ENCODE measurements at regions not wholly inside any gene's neighbourhood (a gene's known extent, or its start where the extent isn't known, plus 50 kb on each side); places are given as distances from the start of the nearest gene placed in this dataset.
A peak's percentile ranks its signal among the peaks of the same experiment; 100 is the strongest.

DNA sequence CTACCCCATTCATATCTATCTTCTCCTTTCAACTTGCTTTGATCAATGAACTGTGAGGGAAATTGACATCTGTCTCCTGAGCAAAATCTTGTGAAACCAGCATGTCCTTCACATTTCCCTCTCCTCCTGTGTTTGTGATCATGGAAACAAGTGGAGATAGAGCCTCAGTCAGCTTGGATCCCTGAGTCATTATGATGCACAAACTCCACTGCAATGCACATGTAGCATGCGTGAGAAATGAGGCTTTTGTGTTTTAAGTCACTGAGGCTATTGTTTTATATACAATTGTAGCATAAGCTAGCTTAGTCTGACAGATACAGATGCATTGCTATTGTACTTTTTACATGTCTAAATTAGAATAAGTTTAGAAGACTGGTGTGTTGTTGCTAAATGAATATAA lies 85.2 kb upstream of the HNMT start:
- no CpG with 5 or more reads among the region's 1 CpG for WGBS (ENCODE audit: insufficient coverage, low lambda C conversion rate)
- no peaks in the 10 kb centered on the region for H3K4me1 ChIP-seq (ENCODE audit: control insufficient read depth, insufficient read depth, low read length)
- peaks cover 2% of the 10 kb centered on the region for H3K9me3 ChIP-seq (ENCODE audit: control insufficient read depth, low read depth, low read length)

DNA sequence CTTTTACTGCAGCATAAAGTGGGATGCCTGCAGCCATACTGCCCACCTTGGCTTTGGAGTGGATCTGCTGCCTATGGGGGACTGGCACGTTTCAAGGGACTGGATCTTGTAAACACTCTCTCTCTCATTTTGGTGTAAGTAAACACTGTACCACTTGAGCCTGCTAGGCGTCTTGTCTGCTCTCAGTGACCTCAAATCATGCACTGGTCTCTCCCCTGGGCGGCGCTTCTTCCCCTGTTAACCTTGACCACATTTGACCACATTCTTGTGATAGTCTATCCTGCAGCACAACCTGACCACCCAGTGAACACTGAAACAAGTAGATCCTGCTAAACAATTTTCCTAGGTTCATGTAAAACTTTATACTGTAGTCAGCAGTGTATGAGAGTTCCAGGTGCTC lies 82.6 kb upstream of the HNMT start:
- DNase-seq, result no peak
- WGBS (ENCODE audit: insufficient coverage, low lambda C conversion rate), result no CpG with 5 or more reads among the region's 4 CpGs

More for the DNA sequence above, 85.2 kb upstream of the HNMT start:
- Histone ChIP-seq H3K36me3 (ENCODE audit: control insufficient read depth, insufficient read depth, low read length) (no peaks in the 10 kb centered on the region), H3K27me3 (ENCODE audit: control insufficient read depth, insufficient read depth, low read length) (no peaks in the 10 kb centered on the region), H3K27ac (ENCODE audit: low read length) (no peak overlapping the region), H3K4me3 (ENCODE audit: low read length) (no peak overlapping the region)
- DNase-seq, result no peak

DNA sequence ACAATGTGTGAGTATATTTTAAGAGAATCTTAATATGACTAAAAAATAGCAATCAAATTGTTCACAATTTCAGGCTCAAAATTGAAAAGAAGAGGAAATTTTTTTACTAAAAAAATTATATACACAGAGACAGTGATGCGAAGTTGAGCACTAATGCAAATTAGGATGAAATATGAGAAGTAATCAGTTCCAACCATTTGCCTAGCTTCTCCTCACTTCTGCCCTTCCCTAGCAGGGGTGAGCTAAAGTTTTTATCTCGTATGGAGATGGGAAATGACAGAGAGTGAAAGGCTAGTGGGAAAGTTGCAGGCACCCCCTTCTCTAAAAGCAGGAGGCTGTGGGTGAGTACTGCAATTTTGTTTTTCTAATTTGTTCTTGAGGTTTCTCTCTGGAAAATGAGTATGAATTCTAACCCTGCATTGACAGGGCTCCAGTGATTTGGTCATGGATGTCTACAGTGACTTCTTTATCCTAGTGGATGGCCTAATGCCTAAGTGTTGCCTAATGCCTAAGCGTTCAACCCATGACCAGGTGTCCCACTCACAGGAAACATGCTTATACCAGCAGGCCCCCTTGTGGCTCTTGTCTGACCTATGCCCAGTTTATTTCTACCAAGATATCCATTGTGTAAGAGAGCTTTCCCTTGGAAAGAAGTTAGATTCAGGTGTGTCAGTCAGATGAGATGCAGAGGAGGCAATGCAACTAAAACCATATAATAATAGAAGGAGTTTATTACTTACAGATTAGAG lies 78.0 kb upstream of the HNMT start:
- Histone ChIP-seq H3K36me3 (ENCODE audit: control insufficient read depth, insufficient read depth, low read length) (no peaks in the 10 kb centered on the region), H3K4me1 (ENCODE audit: control insufficient read depth, insufficient read depth, low read length) (no peaks in the 10 kb centered on the region), H3K27me3 (ENCODE audit: control insufficient read depth, insufficient read depth, low read length) (no peaks in the 10 kb centered on the region), H3K27ac (ENCODE audit: low read length) (no peak overlapping the region), H3K9me3 (ENCODE audit: control insufficient read depth, low read depth, low read length) (no peaks in the 10 kb centered on the region), H3K4me3 (ENCODE audit: low read length) (no peak overlapping the region)
- DNase-seq, result peak; percentile 42 to 65
- no CpG with 5 or more reads among the region's 3 CpGs for WGBS (ENCODE audit: insufficient coverage, low lambda C conversion rate)

More for the DNA sequence above, 82.6 kb upstream of the HNMT start:
- Histone ChIP-seq H3K9me3 (ENCODE audit: control insufficient read depth, low read depth, low read length) (peaks cover 2% of the 10 kb centered on the region), H3K27me3 (ENCODE audit: control insufficient read depth, insufficient read depth, low read length) (no peaks in the 10 kb centered on the region), H3K27ac (ENCODE audit: low read length) (no peak overlapping the region), H3K36me3 (ENCODE audit: control insufficient read depth, insufficient read depth, low read length) (no peaks in the 10 kb centered on the region), H3K4me3 (ENCODE audit: low read length) (no peak overlapping the region), H3K4me1 (ENCODE audit: control insufficient read depth, insufficient read depth, low read length) (no peaks in the 10 kb centered on the region)

DNA sequence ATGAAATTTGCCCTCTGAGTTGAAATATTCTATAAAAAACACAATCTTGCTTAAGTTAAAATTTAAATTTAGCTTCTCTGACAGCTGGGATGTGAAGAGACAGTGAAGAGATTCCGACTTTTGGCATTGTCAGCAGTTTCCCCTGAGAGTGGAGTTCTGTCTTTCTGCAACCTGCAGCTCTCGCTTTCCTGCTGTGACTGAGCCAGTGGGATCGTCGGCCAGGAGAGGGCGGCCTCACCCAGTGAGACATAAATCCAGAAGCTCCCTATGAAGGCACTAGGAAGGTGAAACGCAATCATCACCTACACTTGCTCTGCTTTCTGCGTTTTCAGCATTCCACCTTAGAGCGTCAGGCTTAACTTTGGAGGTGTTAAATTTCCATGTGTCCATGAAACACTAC lies 75.4 kb upstream of the HNMT start:
- H3K4me3 ChIP-seq (ENCODE audit: low read length), result no peak overlapping the region
- H3K36me3 ChIP-seq (ENCODE audit: control insufficient read depth, insufficient read depth, low read length), result no peaks in the 10 kb centered on the region
- H3K4me1 ChIP-seq (ENCODE audit: control insufficient read depth, insufficient read depth, low read length), result no peaks in the 10 kb centered on the region
- H3K27ac ChIP-seq (ENCODE audit: low read length), result no peak overlapping the region
- no peaks in the 10 kb centered on the region for H3K27me3 ChIP-seq (ENCODE audit: control insufficient read depth, insufficient read depth, low read length)
- no CpG with 5 or more reads among the region's 8 CpGs for WGBS (ENCODE audit: insufficient coverage, low lambda C conversion rate)
- no peaks in the 10 kb centered on the region for H3K9me3 ChIP-seq (ENCODE audit: control insufficient read depth, low read depth, low read length)
- peak in 1 of 2 donors; percentile 45 for DNase-seq

DNA sequence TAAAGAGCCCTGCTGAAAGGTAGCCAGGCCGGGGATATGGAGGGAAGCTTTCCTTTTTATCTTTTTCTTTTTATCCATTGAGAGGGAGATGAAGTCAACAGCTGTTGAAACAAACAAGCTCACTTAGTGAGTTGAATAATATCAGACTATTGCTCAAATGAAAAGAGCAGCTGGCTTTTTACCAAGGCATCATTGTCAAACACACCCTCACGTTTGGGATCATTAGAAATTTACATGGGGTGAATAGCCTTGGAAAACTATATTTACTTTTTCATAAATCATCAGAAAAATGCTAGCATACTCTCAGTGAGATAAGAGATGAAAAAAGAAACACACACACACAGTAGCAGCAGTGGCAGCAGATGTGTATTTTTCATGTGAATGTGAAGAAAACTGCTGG lies 71.5 kb upstream of the HNMT start:
- Histone ChIP-seq H3K27me3 (ENCODE audit: control insufficient read depth, insufficient read depth, low read length) (no peaks in the 10 kb centered on the region), H3K36me3 (ENCODE audit: control insufficient read depth, insufficient read depth, low read length) (no peaks in the 10 kb centered on the region), H3K9me3 (ENCODE audit: control insufficient read depth, low read depth, low read length) (no peaks in the 10 kb centered on the region), H3K27ac (ENCODE audit: low read length) (no peak overlapping the region), H3K4me1 (ENCODE audit: control insufficient read depth, insufficient read depth, low read length) (no peaks in the 10 kb centered on the region), H3K4me3 (ENCODE audit: low read length) (no peak overlapping the region)
- DNase-seq, result no peak
- WGBS (ENCODE audit: insufficient coverage, low lambda C conversion rate), result no CpG with 5 or more reads among the region's 2 CpGs

DNA sequence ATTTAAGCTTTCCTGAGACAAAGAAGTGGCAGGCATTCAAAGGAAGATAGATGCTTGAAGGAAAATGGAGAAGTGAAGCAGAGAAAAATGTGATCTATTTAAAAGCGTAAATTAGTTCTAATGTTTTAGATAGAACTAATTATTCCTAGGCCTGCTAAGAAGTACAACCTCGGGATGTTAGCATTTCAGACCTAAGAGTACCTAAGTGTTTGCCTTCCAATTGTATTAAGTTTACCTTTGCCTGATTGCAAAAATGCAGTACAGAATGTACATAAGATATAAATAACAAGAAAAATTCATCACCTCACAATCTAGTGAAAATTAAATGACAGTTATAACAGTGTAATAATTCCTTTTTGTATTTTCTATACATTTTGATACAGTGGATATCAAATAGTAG lies 71.1 kb upstream of the HNMT start:
- H3K36me3 ChIP-seq (ENCODE audit: control insufficient read depth, insufficient read depth, low read length), result no peaks in the 10 kb centered on the region
- no peaks in the 10 kb centered on the region for H3K9me3 ChIP-seq (ENCODE audit: control insufficient read depth, low read depth, low read length)
- WGBS (ENCODE audit: insufficient coverage, low lambda C conversion rate), result 43% methylated on average over 1 of the region's 2 CpGs
- H3K4me1 ChIP-seq (ENCODE audit: control insufficient read depth, insufficient read depth, low read length), result no peaks in the 10 kb centered on the region
- no peak overlapping the region for H3K4me3 ChIP-seq (ENCODE audit: low read length)
- no peaks in the 10 kb centered on the region for H3K27me3 ChIP-seq (ENCODE audit: control insufficient read depth, insufficient read depth, low read length)
- H3K27ac ChIP-seq (ENCODE audit: low read length), result no peak overlapping the region
- DNase-seq, result no peak

DNA sequence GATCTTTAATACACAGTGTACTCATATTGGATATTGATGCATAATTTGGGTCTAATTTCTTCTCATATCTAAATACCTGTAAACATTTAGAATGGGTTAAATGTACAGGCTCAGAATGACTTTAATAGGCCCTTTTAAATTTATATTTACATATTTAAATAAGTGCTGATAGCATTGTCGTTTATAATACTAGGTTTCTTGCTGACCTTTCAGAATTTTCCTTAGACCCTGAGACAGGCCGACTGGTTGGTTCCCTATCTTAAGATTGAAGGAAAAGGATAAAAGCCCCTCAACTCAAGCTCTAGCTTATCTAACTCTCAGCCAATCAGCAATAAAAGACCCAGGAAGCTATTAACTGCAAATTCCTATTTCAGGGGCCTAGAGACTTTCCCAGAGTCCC lies 67.8 kb upstream of the HNMT start:
- Histone ChIP-seq H3K36me3 (ENCODE audit: control insufficient read depth, insufficient read depth, low read length) (no peaks in the 10 kb centered on the region), H3K27me3 (ENCODE audit: control insufficient read depth, insufficient read depth, low read length) (no peaks in the 10 kb centered on the region), H3K4me1 (ENCODE audit: control insufficient read depth, insufficient read depth, low read length) (no peaks in the 10 kb centered on the region), H3K9me3 (ENCODE audit: control insufficient read depth, low read depth, low read length) (no peaks in the 10 kb centered on the region), H3K27ac (ENCODE audit: low read length) (peak overlapping the region; percentile 34), H3K4me3 (ENCODE audit: low read length) (no peak overlapping the region)
- WGBS (ENCODE audit: insufficient coverage, low lambda C conversion rate), result 41% methylated on average over 2 of the region's 2 CpGs
- no peak for DNase-seq

DNA sequence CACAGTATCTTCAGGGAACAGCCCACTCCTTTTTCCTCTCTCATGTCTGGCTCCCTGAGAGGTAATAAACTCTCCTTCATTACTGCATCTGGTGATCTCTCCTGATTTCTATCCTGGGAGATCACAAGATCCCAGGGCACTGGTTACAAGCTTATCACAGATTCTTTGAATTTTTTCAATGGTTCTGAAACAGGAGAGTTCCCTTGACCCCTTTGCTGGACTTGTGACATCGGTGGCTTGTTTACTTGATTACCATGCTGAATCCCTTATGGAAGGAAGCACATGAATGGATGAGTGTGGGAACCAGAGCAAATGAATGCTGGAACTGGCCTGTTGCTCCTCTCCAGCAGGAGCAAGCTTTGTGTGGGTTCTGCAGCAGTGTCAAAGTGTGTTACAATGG lies 67.2 kb upstream of the HNMT start:
- no peak overlapping the region for H3K4me3 ChIP-seq (ENCODE audit: low read length)
- no peaks in the 10 kb centered on the region for H3K27me3 ChIP-seq (ENCODE audit: control insufficient read depth, insufficient read depth, low read length)
- H3K27ac ChIP-seq (ENCODE audit: low read length), result peak overlapping the region; percentile 34
- H3K9me3 ChIP-seq (ENCODE audit: control insufficient read depth, low read depth, low read length), result no peaks in the 10 kb centered on the region
- peak in 1 of 2 donors; percentile 28 for DNase-seq
- no CpG with 5 or more reads among the region's 1 CpG for WGBS (ENCODE audit: insufficient coverage, low lambda C conversion rate)
- H3K4me1 ChIP-seq (ENCODE audit: control insufficient read depth, insufficient read depth, low read length), result no peaks in the 10 kb centered on the region
- H3K36me3 ChIP-seq (ENCODE audit: control insufficient read depth, insufficient read depth, low read length), result no peaks in the 10 kb centered on the region

DNA sequence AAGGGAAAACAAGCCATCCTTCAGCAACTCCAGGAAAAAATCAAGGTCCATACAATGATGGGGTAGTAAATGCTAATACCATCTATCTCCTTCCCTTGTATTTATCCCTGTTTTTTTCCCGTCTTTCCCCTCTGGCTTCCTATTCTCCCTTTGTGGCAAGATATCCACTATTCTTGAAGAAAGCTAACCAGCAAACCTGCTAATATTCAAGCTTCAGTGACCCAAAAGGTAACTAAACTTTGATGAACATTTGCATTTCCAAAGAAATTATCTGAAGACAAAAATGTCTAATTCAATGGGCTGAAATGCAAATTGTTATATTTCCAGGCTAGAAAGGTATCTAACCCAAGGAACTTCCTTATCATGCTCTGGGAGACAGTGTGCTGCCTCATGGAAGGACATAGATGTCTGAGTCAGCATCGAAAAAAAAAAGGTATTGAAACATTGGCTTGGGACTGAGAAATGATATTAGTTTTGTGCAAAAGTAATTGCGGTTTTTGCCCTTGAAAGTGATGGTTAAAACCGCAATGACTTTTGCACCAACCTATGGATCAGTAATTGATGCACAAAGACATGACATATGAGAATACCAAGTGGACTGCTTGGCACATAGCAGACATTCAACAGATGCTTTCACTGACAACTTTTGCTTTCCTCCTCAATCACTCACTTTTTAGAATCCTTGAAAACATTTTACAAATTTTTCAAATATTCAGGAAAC lies 63.7 kb upstream of the HNMT start:
- Histone ChIP-seq H3K4me1 (ENCODE audit: control insufficient read depth, insufficient read depth, low read length) (no peaks in the 10 kb centered on the region), H3K27ac (ENCODE audit: low read length) (no peak overlapping the region), H3K4me3 (ENCODE audit: low read length) (no peak overlapping the region), H3K9me3 (ENCODE audit: control insufficient read depth, low read depth, low read length) (no peaks in the 10 kb centered on the region), H3K27me3 (ENCODE audit: control insufficient read depth, insufficient read depth, low read length) (no peaks in the 10 kb centered on the region), H3K36me3 (ENCODE audit: control insufficient read depth, insufficient read depth, low read length) (no peaks in the 10 kb centered on the region)
- WGBS (ENCODE audit: insufficient coverage, low lambda C conversion rate), result 71% methylated on average over 2 of the region's 4 CpGs
- no peak for DNase-seq

DNA sequence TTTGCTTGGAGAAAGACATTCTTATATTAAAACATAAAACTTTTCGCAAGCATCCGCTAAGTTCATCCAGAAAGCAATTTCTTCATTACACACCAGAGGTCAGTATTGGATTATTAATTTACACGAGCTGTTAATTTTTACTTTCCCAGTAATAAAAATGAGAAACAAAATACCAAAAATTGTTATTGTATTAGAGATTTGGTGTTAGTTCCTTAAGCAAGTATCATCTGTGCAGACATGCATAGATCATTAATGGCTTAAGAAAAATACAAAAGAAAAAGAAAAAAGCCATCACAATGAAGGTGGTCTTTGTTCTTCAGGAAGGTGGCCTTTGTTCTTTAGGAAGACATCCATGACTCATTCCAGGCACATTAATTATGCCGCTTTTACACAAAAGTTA lies 53.6 kb upstream of the HNMT start:
- no peaks in the 10 kb centered on the region for H3K9me3 ChIP-seq (ENCODE audit: control insufficient read depth, low read depth, low read length)
- peak in 1 of 2 donors; percentile 11 for DNase-seq
- no peaks in the 10 kb centered on the region for H3K36me3 ChIP-seq (ENCODE audit: control insufficient read depth, insufficient read depth, low read length)
- no peak overlapping the region for H3K4me3 ChIP-seq (ENCODE audit: low read length)
- 58% methylated on average over 2 of the region's 4 CpGs for WGBS (ENCODE audit: insufficient coverage, low lambda C conversion rate)
- H3K27ac ChIP-seq (ENCODE audit: low read length), result no peak overlapping the region
- H3K27me3 ChIP-seq (ENCODE audit: control insufficient read depth, insufficient read depth, low read length), result no peaks in the 10 kb centered on the region
- peaks cover 10% of the 10 kb centered on the region for H3K4me1 ChIP-seq (ENCODE audit: control insufficient read depth, insufficient read depth, low read length)
